ENCODE measurements at regions not wholly inside any gene's neighbourhood (a gene's known extent, or its start where the extent isn't known, plus 50 kb on each side); places are given as distances from the start of the nearest gene placed in this dataset.

DNA sequence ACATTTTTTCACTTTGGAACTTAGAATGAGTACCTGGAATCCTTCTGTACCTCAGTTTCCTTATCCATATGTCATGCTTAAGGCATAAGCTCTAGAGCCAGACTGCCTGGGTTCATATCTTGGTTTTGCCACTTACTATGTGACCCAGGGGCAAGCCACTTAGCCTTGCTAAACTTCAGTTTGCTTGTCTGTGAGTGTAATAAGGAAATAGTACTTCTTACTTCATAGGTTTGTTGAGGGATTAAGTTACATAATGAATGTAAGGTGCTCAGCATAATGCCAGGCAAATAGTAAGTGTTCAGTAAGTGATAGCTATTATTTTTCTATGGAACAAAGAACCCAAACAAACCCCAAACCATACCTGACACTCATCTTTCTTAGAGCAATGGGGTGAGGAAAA lies 225.1 kb downstream of the BCAT1 start:
- TF ChIP-seq, protein P1, sequence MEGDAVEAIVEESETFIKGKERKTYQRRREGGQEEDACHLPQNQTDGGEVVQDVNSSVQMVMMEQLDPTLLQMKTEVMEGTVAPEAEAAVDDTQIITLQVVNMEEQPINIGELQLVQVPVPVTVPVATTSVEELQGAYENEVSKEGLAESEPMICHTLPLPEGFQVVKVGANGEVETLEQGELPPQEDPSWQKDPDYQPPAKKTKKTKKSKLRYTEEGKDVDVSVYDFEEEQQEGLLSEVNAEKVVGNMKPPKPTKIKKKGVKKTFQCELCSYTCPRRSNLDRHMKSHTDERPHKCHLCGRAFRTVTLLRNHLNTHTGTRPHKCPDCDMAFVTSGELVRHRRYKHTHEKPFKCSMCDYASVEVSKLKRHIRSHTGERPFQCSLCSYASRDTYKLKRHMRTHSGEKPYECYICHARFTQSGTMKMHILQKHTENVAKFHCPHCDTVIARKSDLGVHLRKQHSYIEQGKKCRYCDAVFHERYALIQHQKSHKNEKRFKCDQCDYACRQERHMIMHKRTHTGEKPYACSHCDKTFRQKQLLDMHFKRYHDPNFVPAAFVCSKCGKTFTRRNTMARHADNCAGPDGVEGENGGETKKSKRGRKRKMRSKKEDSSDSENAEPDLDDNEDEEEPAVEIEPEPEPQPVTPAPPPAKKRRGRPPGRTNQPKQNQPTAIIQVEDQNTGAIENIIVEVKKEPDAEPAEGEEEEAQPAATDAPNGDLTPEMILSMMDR (conservative IDR thresholded peaks at IDR 0.05; ENCODE audit: low read depth, low read length), result no peak
- no peak for TF ChIP-seq EZH2phosphoT487 (IDR thresholded peaks at IDR 0.05; ENCODE audit: borderline replicate concordance, low read length)

Data from PC-3 (cell line).